ENCODE measurements at regions not wholly inside any gene's neighbourhood (a gene's known extent, or its start where the extent isn't known, plus 50 kb on each side); places are given as distances from the start of the nearest gene placed in this dataset.

DNA sequence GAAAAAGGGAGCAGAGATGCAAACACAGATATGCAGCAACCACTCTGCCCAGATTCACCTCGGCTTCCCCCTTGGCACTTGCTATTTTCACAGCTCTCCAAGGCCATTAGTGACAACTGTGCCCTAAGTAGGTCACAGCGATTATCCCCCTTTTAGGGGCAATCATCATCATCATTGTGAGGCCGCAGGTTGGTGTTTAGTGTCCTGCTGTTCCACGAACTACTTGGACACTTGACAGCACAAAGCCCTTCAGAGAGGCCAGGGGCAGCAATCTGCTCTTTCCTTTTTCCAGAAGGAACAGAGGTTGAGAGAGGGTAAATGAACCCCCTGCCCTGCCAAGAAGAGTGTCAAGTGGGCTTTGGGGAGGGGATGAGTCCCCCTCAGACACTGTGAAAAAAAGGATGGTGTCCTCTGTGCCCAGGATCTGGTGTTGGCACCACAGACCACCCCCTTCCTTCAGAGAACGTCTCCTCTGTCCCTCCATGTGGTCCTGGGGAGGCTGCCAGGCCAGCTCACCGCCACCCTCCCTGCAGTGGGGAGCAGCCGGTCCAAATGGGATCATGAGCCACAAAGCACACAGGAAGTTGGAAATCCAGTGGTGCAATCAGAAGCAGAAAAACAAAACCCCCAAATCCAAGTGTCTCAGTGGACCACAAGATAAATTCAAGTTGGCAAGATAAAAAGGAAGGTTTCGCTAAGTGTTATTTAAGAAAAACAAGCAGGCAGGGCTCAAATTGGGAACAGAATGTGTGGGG, 78.4 kb upstream of the MED9 start:
- DNase-seq (ENCODE audit: low spot score), result no peak

DNA sequence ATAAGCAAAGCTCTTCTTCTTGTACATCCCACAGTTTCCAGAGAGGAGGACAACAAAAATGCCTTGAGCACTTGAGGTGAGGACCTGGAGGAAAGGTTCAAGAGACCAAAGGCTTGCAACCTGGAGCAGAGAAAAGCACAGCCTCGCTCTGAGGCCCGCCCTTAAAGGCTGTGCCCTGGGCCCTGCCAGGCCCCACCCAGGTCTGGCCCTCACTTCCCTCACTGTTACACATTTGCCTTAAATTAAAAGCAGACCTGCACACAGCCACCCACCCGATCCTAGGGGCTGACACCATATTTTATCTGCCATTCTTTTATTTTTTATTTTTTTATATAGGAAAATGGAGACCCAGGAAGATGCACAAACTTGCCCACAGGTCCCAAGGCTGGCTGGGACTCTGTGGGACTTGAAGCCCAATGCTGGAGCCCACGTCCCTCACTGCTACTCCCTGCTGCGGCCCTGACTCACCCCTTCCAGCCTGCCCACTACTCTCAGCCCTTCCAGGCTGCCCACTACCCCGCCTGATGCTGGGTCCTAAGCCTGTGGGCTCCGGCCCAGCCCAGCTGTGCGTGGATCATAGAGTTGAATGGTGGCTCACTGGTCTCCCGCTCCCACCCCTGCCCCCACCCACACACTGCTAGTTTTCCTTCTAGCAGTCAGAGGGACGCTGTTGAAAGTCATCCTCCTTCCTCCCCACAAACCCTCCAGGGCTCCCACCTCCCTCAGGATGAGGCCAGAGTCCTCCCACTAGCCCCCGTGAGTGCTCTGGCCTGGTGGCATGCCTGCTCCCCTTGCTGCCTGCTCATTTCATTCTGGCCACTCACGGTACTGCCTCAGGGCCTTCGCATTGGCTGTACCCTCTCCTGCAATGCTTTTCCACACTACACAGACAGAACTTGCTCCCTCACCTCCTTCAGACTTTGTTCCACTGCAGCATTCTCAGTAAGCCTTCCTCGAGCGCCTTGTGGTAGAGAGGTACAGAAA, 77.6 kb upstream of the MED9 start:
- DNase-seq (ENCODE audit: low spot score), result no peak

DNA sequence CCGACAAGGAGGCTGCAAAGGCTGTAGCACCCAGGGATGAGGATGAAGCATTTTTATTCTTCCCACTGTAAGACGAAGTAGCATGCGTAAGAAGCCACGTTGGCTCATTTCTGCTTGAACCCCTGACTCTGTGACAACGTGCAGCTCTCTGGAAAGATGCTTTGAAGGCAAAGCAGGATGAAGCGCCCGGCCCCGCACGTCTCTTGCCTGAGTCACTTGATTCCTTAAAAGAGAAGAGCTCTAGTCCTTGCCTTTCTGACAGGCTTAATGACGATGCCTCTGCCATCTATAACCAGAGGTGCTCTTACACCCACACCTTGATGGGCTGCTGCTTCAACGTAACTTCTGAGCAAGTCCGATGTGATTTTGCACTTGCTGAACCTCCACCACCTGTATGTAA, 76.7 kb upstream of the MED9 start:
- DNase-seq (ENCODE audit: low spot score), result no peak

DNA sequence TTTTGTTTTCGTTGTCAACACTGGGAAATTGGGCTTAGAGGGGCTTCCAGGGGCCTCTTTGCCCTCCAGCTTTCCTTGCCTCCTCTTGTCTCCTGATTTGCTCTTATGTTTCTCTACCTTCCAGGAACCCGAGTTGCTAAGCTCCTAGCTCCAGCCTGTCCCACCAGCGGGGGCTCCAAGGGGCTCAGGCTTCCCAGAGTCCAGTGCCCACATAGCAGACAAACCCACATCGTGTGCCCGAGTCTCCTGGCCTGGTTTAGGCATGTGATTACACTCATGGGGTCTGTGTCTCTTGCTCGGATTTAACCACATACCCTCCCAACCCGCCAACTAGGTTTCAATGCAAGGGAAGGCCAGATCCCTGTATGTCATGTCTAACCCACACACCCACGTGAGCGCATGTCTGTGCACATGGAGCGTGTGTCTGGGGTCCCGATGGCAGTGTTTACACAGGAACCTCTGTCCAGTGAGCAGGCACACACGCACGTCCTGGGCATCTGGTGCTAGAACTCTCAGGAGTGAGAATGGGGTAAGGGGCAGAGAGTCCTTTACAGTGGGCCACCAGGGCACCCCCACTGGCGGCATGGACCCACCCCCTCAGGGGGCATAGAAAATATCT, 76.1 kb upstream of the MED9 start:
- no peak for DNase-seq (ENCODE audit: low spot score)

DNA sequence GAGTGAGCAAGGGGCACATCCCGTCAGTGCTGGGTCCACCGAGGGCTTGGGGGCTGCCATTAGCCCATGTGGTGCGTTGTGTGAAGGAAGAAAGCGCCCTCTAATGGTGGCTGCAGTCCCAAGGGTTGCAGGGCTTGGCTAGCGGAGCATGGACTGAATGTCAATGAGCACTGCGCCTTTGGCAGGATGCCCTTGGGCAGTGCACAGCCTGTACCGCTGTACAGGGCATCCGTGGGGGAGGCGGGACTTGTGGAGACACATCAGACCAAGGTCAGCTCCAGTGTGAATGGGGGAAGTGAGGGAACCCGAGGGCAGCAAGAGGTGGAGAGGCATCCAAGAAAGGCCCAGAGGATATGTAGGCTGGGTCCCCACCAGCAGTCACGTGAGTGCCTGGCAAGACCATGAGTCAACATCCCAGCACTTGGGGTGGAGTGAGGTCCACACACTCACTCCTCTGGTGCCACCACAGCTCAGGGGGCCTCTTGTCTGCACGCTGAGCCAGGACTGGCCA, 75.5 kb upstream of the MED9 start:
- no peak for DNase-seq (ENCODE audit: low spot score)

DNA sequence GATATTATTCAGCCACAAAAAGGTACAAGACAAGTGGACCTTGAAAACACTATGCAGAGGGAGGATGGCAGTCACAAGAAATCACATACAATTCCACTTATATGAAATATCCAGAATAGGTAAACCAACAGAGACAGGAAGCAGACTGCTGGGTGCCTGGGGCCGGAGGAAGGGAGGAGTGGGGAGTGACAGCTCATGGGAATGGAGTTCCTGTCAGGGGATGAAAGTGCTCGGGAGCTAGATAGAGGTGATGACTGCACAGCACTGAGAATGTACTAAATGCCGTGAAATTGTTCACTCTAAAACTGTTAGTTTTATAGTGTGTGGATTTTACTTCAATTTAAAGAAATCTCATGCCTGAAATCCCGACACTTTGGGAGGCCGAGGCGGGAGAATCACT, 74.2 kb upstream of the MED9 start:
- DNase-seq (ENCODE audit: low spot score), result no peak

DNA sequence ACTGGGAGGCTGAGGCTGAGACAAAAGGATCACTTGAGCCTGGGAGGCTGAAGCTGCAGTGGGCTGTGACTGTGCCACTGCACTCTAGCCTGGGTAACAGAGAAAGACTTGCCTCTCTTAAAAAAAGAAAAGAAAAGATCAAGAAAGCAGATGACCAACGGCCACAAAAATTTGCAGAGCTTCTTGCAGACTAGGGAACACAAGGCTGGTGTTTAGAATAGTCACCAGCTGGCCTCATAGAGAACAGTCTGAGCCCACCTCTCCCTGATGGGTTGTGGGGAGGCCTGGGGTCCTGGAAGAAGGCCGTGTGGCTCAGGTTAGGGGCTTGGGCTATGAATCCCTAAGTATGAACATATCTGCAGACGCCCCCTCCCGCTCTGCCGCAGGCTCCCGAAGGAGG, 73.7 kb upstream of the MED9 start:
- DNase-seq (ENCODE audit: low spot score), result no peak

DNA sequence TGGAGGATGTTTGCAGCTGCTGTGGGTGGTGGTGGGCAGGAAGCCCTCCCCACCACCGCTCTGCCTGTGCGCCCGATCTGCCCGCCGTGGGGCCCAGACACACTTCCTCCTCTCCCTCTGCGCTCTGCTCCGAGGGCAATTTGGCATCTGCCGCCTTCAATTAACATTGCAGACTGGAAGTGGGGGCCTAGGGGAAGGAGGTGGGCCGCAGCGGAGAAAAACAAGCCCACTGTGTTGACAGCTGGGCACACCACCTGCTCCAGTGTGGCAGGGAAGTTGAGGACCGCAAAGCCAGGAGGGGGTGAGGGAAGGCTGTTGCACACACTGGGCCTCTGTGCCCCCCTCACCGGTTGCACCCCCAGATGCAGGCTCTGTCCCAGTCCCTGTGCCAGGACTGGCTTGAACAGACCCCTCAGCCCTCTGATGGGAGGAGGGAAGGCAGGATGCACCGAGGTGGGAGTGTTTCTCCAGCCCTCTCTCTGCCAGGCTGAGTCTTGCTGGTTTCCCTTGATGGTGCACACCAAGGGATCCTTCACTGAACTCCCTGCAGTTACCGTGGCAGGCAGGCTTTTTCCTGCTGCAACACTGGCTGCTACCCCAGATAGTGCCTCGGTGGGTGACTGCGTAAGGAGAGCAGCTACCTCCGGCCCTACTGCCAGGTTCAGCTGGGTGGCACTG, 72.8 kb upstream of the MED9 start:
- peak; percentile 36 for DNase-seq (ENCODE audit: low spot score)

DNA sequence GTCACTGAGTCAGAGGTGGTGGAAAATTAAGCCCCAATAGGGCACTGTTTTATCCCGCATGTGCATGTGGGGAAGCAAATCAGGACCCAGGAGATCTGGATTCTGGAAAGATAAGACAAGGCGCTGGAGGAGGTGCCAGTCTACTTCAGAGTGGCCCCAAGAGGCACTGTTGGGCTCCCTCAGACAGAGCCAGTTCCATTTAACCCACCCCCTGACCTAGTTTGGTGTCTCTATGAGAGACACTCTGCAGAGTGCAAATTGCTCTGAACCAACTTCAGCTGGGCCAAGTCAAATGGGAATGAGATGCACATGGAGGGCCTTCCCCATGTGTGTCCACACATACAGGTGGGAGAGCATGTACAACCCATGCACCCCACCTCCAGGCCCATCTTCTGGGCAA, 71.1 kb upstream of the MED9 start:
- DNase-seq (ENCODE audit: low spot score), result no peak

DNA sequence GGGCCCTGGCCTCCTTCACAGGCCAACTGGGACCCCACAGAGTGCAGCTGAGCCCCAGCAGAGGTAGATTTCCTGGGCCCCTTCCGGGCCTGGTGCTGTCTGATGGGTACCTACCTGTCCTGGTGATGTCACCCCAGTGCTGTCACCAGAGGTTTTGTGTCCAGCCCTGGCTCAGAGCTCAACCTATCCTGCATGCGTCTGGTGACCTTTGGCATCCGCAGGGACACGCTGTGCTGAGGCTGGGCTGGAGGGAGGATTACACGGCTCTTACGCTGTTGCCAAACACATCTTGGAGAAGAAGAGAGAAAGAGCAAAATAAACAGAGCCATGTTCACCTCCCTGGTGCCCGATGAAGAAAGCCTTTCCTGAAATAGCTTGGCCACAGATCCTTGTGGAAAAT, 70.6 kb upstream of the MED9 start:
- DNase-seq (ENCODE audit: low spot score), result no peak

DNA sequence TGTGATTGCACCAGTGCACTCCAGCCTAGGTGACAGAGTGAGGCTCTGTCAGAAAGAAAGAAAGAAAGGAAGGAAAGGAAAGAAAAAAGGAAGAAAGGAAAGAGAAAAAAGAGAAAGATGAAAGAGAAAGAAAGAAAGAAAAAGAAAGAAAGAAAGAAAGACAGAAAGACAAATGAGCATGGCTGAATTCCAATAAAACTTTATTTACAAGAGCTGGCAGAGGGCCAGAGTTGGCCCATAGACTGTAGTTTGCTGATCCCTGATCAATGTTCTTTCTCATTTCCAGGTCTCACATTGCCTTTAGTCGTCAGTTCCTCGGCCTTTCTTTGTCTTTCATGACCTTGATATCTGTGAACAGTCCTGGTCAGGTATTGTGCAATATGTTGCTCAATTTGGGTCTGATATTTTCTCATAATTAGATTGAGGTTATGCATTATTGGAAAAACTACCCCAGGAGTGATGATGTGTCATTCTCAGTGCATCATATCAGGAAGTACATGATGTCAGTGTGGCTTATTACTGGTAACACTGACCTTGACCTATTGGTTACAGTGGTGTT, 68.5 kb upstream of the MED9 start:
- DNase-seq (ENCODE audit: low spot score), result no peak

DNA sequence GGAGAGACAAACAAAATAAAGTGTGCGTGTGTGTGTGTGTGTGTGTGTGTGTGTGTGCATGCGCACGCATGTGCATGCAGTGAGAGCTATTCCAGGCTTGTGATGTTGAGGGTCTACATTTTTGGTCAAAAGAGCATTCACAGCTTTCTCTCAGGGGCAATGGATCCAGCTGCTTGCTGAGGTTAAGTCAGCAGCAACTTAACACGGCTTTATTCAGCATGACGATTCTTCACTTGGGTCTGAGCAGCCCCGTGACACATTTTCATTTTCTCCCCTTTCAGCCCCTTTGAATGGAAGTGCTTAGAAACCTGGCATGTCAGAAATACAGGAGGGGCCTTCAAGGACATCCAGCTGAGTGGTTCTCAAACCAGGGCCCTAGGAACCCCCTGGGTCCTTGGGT, 66.4 kb upstream of the MED9 start:
- DNase-seq (ENCODE audit: low spot score), result no peak

DNA sequence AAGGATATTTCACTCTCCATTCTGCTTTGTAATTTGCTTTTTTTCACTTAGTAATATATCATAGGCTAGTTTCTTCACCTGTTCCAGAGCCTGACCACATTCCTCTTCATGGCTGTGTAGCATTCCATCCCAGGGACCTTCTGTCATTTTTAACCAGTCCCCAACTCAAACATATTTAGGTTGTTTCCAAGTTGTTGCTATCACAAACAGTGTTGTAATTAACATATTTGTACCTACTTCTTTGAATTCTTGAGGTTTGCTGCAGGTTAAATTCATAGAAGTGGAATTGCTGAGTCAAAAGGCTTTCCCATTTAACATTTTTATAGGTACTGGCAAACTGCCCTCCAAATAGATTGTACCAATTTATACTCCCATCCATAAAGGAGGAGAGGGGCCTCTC, 65.1 kb upstream of the MED9 start:
- DNase-seq (ENCODE audit: low spot score), result no peak

DNA sequence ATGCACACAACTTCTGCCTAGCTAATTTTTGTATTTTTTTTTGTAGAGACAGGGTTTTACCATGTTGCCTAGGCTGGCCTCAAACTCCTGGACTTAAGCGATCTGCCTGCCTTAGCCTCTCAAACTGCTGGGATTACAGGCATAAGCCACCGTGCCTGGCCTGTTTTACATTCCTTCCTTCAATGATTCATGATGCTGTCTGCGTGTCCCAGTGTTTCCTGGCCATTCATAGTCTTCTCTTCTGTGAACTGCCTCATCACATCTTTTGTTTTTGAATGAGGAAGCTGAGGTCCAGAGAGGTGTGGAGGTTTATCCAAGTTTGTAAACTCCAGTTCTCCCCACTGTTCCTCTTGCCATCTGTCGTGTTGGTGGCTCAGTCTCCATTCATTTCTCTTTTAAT, 64.5 kb upstream of the MED9 start:
- DNase-seq (ENCODE audit: low spot score), result no peak

DNA sequence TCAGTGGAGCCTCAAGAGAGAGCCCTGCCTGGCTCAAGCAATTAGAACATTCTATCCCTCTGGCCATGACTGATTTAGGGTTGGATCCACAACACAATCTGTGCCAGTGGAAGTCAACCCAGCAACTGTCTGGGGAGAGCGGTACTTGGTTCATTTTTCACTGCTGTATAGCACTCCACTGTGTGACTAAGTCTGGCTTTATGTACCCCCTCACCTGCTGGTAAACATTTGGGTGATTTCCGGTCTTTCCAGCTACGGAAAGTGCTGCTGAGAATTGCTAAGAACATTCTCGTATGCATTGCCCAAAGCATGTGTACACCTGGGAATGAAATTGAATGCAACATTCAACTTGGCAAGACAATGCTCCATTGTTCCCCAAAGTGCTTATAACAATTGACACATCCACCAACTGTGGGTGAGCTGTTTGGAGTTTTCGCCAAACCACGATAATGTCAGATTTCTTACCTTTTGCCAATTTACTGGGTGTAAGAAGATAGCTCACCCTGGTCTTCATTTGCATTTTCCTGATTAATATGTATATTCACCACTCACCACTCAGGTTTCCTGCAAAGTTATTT, 63.5 kb upstream of the MED9 start:
- no peak for DNase-seq (ENCODE audit: low spot score)

DNA sequence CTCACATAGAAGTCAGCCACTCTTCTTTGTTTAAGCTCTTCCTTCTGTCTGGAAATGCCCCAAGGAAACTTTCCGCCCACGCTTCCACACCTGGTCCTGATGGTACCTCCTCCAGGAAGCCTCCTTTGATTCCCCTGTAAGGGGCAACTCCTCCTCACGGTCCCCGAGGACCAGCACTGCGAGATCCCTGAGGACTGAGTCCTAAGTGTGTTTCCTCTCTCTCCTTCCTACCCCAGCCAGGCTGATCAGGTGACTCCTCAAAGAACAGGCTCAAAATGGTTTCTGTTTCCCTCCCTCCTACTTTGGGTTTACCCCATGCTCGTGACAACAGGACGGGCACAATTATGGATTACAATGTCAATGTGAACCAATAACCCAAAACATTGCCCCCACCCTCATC, 63.0 kb upstream of the MED9 start:
- no peak for DNase-seq (ENCODE audit: low spot score)

DNA sequence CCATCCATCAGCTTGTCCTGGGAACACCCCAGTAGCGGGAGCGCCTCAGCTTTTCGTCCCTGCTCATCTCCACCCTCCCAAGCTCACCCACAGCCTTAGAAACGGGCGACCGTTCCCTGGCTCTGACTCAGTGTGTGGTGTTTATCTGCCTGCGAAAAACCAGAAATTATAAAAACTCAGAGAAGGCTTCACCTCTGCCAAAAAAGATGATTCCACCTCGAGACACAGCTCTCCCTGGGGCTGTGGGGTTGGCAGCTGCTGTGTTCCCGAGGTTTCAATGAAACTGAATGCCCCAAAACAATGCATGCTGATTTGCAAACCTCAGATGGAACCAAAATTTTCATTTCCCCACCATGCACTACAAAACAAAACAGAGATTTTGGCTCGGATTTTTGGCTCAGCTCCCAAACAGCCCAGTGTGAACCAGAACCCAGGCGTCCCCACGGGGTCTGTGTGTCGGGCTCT, 62.4 kb upstream of the MED9 start:
- no peak for DNase-seq (ENCODE audit: low spot score)

DNA sequence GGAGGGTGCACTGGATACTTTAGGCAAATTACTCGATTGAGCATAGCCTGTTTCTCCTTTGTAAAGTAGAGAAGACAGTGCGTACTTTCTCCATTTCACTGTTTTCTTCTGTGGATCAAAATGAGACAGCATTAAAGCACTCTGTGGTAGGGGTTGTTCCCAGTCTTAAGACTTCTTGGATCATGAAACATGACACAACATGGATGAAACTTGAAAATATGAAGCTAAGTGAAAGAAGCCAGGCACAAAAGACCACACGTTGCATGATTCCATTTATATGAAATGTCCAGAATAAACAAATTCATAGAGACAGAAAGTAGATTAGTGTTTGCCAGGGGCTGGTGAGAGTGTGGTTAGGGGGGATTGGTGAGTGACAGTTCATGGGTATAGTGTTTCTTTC, 61.8 kb upstream of the MED9 start:
- no peak for DNase-seq (ENCODE audit: low spot score)

DNA sequence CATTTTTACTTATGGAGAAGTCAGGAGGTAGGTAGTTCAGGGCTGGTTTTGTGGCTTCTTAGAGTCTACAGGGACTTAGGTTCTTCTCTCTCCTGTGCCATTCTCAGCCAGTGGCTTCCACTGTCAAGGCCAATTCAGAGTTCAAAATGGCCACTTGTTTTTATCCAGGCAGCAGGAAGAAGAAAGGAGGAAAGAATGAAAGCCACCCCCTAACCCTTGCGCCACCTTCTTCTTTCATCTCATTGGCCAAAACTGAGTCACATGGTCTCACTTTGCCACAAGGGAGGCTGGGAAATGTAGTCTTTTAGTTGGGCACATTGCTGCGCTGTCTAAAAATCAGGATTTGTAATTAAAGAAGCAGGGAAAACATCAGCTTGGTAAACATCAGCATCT, 60.8 kb upstream of the MED9 start:
- peak; percentile 28 for DNase-seq (ENCODE audit: low spot score)

DNA sequence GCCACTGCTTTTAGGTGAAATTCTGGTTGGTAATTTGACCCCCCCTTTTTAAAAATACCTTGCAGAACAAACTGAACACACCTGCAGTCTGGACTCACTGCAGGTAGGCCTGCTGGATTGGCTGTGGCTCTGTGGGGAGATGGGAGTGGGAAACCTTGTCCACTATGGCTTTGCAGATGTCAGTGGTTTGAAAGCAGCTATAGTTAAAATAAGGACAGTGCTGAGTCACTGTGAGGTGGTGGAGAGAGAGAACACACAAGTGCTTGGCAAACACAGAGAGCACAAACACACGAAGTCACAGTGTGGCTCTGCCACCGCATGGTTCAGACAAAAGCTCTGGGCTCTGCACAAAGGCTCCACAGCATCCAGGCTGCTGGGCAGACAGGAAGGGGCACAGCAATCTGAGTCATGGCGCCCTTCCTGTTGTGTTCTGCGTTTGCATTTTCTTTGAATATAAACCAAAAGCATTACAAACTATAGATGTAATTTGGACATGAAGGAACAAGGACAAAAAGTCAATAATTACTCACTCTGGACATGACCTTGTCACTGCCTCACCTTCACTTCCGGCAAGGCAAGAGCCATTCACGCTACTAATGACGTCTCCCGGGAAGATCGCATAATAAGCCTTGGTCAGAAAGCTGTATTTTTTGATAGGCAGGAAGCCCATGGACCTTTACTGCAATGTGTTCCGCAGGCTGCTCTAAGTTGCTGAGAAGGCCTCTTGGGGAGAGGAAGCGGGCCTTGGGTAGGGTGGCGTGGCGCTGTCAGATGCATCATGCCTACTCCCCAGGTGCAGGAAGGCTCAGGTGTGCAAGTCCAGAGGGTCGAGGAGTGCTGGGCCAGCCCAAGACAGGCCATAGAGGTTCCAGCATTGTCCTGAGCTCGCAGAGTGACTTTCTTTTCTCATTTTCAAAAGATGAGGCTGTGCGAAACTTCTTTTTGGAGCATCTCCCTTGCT, 60.1 kb upstream of the MED9 start:
- peak; percentile 23 for DNase-seq (ENCODE audit: low spot score)

Data from CD4-positive, alpha-beta T cell treated with Interleukin-15 for 4 hours (primary cell).